ENCODE measurements at regions not wholly inside any gene's neighbourhood (a gene's known extent, or its start where the extent isn't known, plus 50 kb on each side); places are given as distances from the start of the nearest gene placed in this dataset.
"Not testable (repeated sequence)": the region's sequence is repeated elsewhere in the genome, so short reads cannot be mapped to it uniquely, and the experiment has no call there.

DNA sequence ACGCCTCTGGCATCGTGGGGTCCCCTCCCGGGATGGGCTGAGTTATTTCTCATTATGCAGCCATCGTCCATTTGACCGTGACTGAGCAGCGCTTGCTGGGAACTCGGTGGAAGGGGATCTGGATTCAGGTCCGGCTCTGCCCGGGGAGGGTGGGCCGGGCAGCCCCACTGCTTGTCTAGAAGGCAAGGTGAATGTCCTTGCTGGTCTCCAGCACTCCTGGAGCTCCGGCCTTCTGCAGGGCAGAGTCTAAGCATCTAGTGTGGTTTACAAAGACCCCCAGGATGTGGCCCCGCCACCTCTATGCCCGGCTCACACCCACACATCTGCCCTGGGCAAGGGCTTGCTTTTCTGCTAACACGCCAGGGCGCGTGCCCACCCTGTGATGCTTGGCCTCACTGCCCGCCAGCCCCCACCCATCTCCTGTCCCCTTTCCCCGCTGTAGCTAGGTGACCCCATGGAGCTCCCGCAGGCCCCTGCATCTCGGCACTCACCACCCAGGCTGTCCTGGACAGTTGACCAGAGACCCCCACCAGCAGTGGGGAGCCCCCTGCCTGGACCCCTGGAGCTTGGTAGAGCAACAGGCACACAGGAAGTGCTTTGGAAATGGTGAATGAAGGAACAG lies 151.0 kb upstream of the CHST15 start:
- DNase-seq (ENCODE audit: low read depth in 2 of 2), result no peak

GRCh38 chr10:124243702-124244121 lies 150.3 kb upstream of the CHST15 start:
- no peak for DNase-seq (ENCODE audit: low read depth in 2 of 2)

GRCh38 chr10:124242791-124243190 lies 149.4 kb upstream of the CHST15 start:
- DNase-seq (ENCODE audit: low read depth in 2 of 2), result no peak

DNA sequence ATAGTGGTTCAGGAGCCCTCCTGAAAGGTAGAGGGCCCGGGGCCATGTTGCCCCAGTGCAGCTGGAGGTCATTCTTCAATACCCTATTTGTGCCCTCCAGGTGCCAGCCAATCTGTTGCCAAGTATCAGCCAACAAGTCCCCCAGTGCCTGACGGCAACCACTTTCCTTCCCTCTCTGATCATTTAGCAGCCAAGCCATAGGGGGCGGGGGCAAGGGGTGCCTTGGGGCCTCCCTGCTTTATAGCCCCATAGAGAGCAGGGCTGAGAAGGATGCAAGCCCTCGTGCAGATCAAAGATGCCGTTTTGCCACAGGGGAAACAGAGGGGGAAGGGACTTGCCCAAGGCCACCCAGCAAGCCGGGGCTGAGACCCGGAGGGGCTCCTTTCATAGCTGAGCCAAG lies 149.0 kb upstream of the CHST15 start:
- DNase-seq (ENCODE audit: low read depth in 2 of 2), result no peak

GRCh38 chr10:124241510-124241909 lies 148.1 kb upstream of the CHST15 start:
- DNase-seq (ENCODE audit: low read depth in 2 of 2), result not testable (repeated sequence)

DNA sequence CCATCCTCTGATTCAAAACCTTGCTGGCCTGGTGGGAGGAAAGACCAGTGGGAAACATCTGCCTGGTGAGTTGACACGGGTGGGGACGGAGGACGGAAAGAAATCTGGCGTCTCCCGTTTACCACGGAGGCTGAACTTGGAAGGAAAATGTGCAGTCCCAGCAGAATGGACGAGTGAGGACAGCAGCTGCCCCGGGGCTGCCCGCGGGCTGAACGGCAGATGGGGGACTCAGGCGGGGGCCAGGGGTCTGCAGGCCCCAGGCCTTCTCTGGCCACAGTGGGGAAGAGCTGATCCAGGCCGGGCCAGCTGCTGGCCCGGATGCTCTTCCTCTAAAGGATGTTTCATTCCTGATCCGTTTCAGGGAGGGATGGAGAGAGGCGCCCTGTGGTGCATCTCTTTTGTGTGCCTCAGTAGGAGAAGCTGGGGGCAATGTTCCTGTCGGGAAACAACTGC lies 147.5 kb upstream of the CHST15 start:
- no peak for DNase-seq (ENCODE audit: low read depth in 2 of 2)

GRCh38 chr10:124239696-124240095 lies 146.3 kb upstream of the CHST15 start:
- no peak for DNase-seq (ENCODE audit: low read depth in 2 of 2)

DNA sequence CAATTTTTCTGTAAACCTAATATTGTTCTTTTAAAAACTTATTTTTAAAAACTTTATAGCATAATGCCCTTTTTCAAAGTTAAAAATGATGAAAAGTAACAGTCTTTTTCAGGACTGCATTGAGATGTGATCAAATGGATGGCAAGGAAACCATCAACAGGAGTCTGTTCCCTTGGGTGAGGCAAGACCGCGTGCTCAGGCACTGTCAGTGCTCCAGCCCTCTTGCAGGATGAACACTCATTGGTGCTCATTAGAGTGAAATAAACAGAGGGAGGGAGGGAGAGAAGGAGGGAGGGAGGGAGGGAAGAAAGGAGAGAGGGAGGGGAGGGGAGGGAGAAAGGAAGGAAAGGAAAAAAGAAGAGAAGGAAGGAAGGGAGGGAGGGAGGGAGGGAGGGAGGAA lies 145.7 kb upstream of the CHST15 start:
- no peak for DNase-seq (ENCODE audit: low read depth in 2 of 2)

- DNase-seq (ENCODE audit: low read depth in 2 of 2), result no peak
Observed at GRCh38 chr10:124238367-124238766, 145.0 kb upstream of the CHST15 start.

DNA sequence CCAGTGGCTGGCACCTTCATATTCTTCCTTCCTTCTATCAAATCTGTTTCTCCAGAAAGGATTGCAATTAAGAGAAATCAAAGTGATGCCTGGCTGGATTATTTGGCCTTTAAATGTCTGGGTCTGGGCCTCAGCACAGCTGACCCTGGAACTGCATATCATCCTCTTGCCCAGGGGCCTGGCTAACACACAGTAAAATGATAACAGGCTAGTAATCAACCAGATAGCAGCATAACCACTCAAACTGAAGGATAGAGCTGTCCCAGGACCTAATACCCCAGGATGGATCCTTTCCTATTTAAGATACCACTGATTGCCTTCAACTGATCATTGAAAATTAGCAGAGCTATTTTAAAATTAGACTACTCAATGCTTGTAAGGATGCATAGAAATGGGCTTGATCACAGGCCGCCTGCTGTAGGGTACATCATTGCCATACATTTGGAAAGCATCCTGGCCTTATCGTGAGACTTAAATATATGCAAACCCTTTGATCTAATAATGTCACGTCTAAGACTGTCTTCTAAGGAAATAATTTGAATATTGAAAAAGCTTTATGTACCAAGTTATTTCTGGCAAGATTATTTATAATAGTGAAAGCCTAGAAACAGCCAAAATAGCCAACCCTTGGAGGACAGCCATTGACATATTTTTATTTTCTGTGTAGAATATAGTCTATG lies 144.0 kb upstream of the CHST15 start:
- no peak for DNase-seq (ENCODE audit: low read depth in 2 of 2)

- DNase-seq (ENCODE audit: low read depth in 2 of 2), result no peak
Observed at GRCh38 chr10:124236816-124237215, 143.4 kb upstream of the CHST15 start.

- no peak for DNase-seq (ENCODE audit: low read depth in 2 of 2)
Observed at GRCh38 chr10:124236136-124236535, 142.7 kb upstream of the CHST15 start.

- no peak for DNase-seq (ENCODE audit: low read depth in 2 of 2)
Observed at GRCh38 chr10:124235232-124235631, 141.8 kb upstream of the CHST15 start.

DNA sequence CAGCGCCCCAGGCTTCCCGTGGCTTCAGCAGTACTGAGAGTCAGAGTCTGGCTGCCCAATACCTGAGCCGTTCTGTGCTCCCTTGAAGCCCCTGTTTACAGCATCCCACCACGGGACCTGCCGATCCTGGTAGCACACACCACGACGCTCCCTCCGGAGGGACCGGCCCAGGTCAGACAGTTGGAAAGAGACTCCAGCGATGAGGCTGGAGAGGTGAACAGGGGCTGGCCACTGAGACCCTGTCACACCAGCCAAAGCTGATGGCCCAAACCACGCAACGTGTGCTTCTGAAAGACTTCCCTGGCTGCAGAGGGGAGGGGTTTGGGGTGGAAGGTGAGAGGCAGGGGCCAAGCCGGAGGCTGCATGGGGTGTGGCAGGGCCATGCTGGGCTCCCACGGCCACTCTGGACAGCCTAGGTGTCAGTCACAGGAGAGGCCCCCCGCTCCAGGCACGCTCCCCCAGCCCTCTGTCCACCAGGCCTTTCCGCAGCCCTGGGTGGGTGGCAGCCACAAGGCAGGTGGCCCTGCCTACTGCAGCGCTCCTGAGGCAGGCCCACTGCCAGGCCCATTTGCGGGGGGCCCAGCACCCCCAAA lies 140.2 kb upstream of the CHST15 start:
- no peak for DNase-seq (ENCODE audit: low read depth in 2 of 2)

DNA sequence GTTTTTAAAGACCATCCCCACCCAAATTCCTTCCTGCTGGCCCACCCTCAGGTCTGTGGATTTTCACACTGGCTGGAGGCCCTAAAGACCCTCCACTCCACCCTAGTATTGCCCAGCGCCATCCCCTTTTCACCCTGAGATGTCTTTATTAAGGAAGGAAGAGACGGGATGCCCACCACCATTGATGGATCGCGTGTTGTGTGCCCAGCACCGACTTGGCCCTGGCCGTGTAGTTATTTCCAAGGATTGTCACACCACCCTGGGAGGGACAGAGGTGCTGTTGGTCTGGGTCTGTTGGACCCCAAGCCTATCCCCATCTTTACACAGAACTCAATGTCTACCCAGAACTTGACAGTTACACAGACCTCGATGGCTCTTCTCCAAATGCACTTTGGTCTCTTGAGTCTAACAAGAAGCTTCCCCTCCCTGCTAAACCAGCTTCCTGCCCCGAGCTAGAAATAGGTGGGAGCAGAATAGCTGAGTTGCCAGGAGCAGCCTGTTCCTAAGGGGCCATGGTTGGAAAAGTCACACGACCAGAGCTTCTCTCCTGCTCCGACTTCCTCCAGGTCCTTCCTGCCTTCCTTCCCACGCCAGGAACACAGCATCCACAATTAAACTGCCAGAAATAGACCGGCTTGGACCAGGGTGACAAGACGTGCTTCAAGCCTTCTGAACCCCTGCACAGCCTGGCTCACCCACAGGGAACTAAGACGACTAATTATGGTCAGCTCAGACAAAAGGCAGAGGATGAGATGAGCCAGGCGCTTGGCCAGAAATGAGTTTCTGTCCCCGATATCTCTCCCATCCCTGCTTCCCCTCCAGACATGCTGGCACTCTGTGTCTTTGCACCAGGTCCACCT lies 139.5 kb upstream of the CHST15 start:
- no peak for DNase-seq (ENCODE audit: low read depth in 2 of 2)

DNA sequence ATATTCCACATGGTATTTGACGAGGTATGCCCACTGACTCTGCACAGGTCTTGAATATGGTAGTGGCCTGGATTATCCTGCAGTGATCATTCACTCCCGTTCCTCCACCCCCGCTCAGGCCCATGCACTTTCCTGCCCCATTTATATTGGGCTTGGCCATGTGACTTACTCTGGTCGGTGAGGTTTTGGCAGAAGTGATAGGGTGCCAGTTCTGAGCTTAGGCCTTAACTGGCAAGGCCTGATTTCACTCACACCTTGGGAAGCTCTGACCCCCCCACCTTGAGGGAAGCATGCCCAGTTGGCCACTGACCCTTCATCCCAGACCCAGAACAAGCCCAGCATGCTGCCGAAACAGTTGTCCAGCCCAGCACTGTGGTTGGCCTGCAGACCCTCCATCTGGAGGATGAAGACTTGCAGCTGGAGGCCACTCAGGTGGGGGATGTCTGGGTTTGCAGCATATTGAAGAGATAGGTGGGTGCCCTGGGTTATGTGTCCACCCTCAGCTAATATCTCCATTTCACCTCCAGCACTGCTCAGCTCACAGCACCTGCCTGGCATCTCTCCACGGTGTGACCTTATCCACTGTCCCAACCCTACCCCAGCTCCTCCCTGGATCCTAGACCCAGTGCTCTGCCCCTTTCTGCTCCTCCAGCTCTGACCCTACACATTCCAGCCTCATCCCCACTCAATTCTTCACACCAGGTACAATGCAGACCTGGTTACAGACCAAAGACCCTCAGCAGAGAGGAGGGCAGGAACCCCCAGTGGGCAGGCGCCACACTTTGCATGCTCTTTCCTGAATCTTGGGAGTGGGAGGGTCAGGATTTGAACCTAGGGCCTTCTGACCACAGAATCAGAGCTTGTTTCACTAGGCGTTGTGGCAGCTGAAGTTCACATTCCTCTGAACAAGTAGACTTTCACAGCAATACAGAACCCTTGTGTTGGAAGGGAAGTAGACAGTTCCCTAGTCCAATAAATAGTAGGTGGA lies 138.1 kb upstream of the CHST15 start:
- DNase-seq (ENCODE audit: low read depth in 2 of 2), result no peak

DNA sequence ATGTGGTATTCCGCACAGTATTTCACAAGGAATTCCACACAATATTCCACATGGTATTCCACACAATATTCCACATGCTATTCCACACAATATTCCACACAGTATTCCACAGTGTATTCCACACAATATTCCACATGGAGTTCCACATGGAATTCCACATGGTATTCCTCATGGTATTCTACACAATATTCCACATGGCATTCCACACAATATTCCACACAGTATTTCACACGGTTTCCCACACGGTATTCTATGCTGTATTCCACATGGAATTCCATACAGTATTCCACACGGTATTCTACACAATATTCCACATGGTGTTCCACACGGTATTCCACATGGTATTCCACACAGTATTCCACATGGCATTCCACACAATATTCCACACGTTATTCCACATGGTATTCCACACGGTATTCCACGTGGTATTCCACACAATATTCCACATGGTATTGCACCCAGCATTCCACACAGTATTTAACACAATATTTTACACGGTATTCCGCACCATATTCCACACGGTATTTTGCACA lies 137.3 kb upstream of the CHST15 start:
- DNase-seq (ENCODE audit: low read depth in 2 of 2), result no peak

GRCh38 chr10:124229989-124230634 lies 136.7 kb upstream of the CHST15 start:
- DNase-seq (ENCODE audit: low read depth in 2 of 2), result no peak

GRCh38 chr10:124229201-124229988 lies 136.0 kb upstream of the CHST15 start:
- DNase-seq (ENCODE audit: low read depth in 2 of 2), result no peak
